Naive thymus-derived CD4-positive, alpha-beta T cell (primary cell): ENCODE measurements at regions not wholly inside any gene's neighbourhood (a gene's known extent, or its start where the extent isn't known, plus 50 kb on each side); places are given as distances from the start of the nearest gene placed in this dataset.

Experiments used
- ATAC-seq: fragments of 150-1000 bp; cut with Tn5 transposase; 2 replicates; pipeline ENCODE4 v1.10.0; 2021; ENCODE audit warnings: mild to moderate bottlenecking, moderate library complexity
- CTCF ChIA-PET: fragments of 350-600 bp; sonication (Branson Sonifier 250); formaldehyde crosslinking; loops from one replicate; lab custom pipeline; 2021; ENCODE audit warnings: antibody characterized with exemption; lab: Charles Lee
- POLR2A ChIA-PET: fragments of 350-600 bp; sonication (Branson Sonifier 250); formaldehyde crosslinking; loops from one replicate; lab custom pipeline; 2021; ENCODE audit warnings: antibody characterized with exemption, inconsistent platforms; lab: Charles Lee
- DNase-seq, 9 donors: peaks; one replicate each; pipeline versions ENCODE4 v3.0.0 to v3.0.0-alpha.2; 2020 to 2022; ENCODE audit warnings: mixed read lengths in 1 of 9
- H3K27ac ChIP-seq: one replicate; pipeline ENCODE4 v1.7.0; 2013; ENCODE audit warnings: mild to moderate bottlenecking, low read depth, low read length, moderate library complexity
- H3K27me3 ChIP-seq, 2 donors: one replicate each; pipeline ENCODE4 v1.7.0; 2013; ENCODE audit warnings: low read length in 2 of 2, mild to moderate bottlenecking in 2 of 2, moderate library complexity in 2 of 2; ENCODE audit not compliant: control insufficient read depth in 2 of 2, insufficient read depth in 2 of 2
- H3K36me3 ChIP-seq, 3 experiments: 1 replicate in 2 of 3; 2 replicates in 1 of 3; pipeline ENCODE4 v1.7.0; 2013; ENCODE audit warnings: low read length in 3 of 3, mild to moderate bottlenecking in 3 of 3, moderate library complexity in 1 of 3; ENCODE audit not compliant: insufficient read depth in 3 of 3, control insufficient read depth in 2 of 3
- H3K4me1 ChIP-seq, 2 donors: one replicate each; pipeline ENCODE4 v1.7.0; 2013; ENCODE audit warnings: low read length in 2 of 2, mild to moderate bottlenecking in 2 of 2, moderate library complexity in 1 of 2; ENCODE audit not compliant: control insufficient read depth in 2 of 2, insufficient read depth in 2 of 2
- H3K4me3 ChIP-seq: 2 replicates; pipeline ENCODE4 v1.7.0; 2013; ENCODE audit warnings: mild to moderate bottlenecking, low read length
- H3K9me3 ChIP-seq, 3 experiments: 1 replicate in 2 of 3; 2 replicates in 1 of 3; pipeline ENCODE4 v1.7.0; 2013; ENCODE audit warnings: low read length in 3 of 3; ENCODE audit not compliant: control insufficient read depth in 2 of 3
- H3K27ac Mint-ChIP-seq, 9 donors: one replicate each; pipeline ENCODE4 v1.8.0; 2020 to 2022; ENCODE audit warnings: mixed read lengths in 9 of 9, mild to moderate bottlenecking in 8 of 9, moderate library complexity in 5 of 9, inconsistent platforms in 2 of 9
- H3K27me3 Mint-ChIP-seq, 5 donors: one replicate each; pipeline ENCODE4 v1.8.0; 2021 to 2022; ENCODE audit warnings: mixed read lengths in 5 of 5, mild to moderate bottlenecking in 1 of 5
- H3K36me3 Mint-ChIP-seq, 5 donors: one replicate each; pipeline ENCODE4 v1.8.0; 2020 to 2022; ENCODE audit warnings: mixed read lengths in 5 of 5, mild to moderate bottlenecking in 3 of 5, inconsistent platforms in 1 of 5
- H3K4me1 Mint-ChIP-seq, 7 donors: one replicate each; pipeline ENCODE4 v1.8.0; 2020 to 2022; ENCODE audit warnings: mixed read lengths in 7 of 7, mild to moderate bottlenecking in 3 of 7, inconsistent platforms in 1 of 7
- H3K4me3 Mint-ChIP-seq, 10 donors: one replicate each; pipeline ENCODE4 v1.8.0; 2020 to 2022; ENCODE audit warnings: mild to moderate bottlenecking in 10 of 10, mixed read lengths in 10 of 10, moderate library complexity in 6 of 10, inconsistent platforms in 2 of 10
- H3K9me3 Mint-ChIP-seq, 11 donors: one replicate each; pipeline ENCODE4 v1.8.0; 2020 to 2022; ENCODE audit warnings: mixed read lengths in 11 of 11, mild to moderate bottlenecking in 4 of 11, inconsistent platforms in 1 of 11, moderate library complexity in 1 of 11
- intact Hi-C, 2 donors: fragments of 100-400 bp; cut with micrococcal nuclease; formaldehyde crosslinking; loops; one replicate each; pipeline ENCODE4 v1.15.1; 2023

DNA sequence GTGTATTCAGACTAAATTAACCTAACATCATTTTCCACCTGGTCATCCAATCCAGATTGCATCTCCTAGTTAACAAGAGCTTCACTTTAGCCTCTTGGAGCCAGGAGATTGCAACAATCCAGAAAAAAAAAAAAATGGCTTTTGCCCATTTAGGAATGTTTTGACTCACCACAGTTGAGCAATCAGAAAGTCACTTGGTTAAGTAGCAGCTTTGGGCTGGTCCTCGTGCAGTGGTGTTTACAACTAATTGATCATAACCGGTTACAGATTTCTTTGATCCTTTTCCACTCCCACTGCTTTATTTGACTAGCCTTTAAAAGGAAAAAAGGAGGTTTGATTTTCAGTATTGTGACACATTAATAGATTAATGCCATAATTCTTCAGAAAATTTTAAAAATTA lies 688.8 kb upstream of the CCDC54 start:
- Mint-ChIP-seq H3K4me1 (no peaks in the 10 kb centered on the region), H3K36me3 (no peaks in the 10 kb centered on the region), H3K27me3 (peaks cover 0 to 3% (median 0%) of the 10 kb centered on the region in 5 donors), H3K4me3 (no peak overlapping the region), H3K9me3 (peaks cover 0 to 4% (median 0%) of the 10 kb centered on the region in 11 donors), H3K27ac (no peak overlapping the region)
- no peaks in the 10 kb centered on the region for H3K27me3 ChIP-seq
- H3K9me3 ChIP-seq, result no peaks in the 10 kb centered on the region
- no peak overlapping the region for H3K27ac ChIP-seq
- H3K36me3 ChIP-seq, result no peaks in the 10 kb centered on the region
- DNase-seq (no peak), ATAC-seq (no peak)
- CTCF ChIA-PET, result no interaction called here
- POLR2A ChIA-PET, result no interaction called here
- intact Hi-C loops, result no loop called here
- no peak overlapping the region for H3K4me3 ChIP-seq
- H3K4me1 ChIP-seq, result no peaks in the 10 kb centered on the region

DNA sequence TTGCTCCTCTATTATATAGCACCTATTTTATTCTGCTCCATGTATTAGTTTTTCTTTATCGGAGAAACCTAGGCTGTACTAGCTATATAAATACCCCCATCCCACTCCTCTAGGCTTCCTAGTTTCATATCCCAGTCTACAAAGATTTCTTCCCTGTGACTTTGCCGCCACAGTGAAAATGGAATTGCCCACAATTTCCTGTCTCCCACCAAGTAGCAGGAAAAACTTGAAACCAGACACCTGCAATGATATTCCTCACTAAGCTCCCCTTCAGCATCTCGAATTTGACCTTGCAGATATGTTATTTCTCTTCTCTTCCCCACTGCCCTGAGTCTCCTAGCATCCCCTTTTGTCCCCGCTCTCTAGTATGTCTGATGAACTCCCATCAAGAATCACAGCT lies 685.8 kb upstream of the CCDC54 start:
- no peak for DNase-seq
- Histone ChIP-seq H3K9me3 (no peaks in the 10 kb centered on the region), H3K4me1 (no peaks in the 10 kb centered on the region), H3K27ac (no peak overlapping the region), H3K4me3 (no peak overlapping the region), H3K27me3 (no peaks in the 10 kb centered on the region), H3K36me3 (no peaks in the 10 kb centered on the region)
- ChIA-PET CTCF (no interaction called here), POLR2A (no interaction called here)
- Mint-ChIP-seq H3K4me1 (no peaks in the 10 kb centered on the region), H3K27ac (no peak overlapping the region), H3K4me3 (no peak overlapping the region), H3K9me3 (peaks cover 0 to 4% (median 0%) of the 10 kb centered on the region in 11 donors), H3K36me3 (no peaks in the 10 kb centered on the region), H3K27me3 (peaks cover 0 to 3% (median 0%) of the 10 kb centered on the region in 5 donors)
- intact Hi-C loops, result no loop called here
- no peak for ATAC-seq

DNA sequence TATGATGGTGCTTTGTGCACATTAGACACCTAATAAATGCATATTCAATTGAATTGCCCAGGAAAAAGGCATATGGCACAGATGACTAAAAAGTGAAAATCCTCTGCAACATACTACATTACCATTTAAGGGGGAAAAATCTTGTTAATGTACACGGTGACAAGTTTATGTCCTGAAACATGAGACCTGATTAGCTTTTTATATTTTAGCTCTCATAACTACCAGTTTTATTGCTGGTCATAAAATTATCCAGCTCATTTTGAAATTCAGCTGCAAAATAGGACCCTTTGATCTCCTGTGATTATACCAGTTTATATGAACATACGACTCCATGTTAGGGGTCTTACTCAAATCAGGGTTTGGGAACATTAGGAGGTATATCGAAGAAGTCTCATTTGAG lies 684.6 kb upstream of the CCDC54 start:
- Mint-ChIP-seq H3K36me3 (no peaks in the 10 kb centered on the region), H3K4me1 (no peaks in the 10 kb centered on the region), H3K4me3 (no peak overlapping the region), H3K27ac (no peak overlapping the region), H3K9me3 (peaks cover 0 to 4% (median 0%) of the 10 kb centered on the region in 11 donors), H3K27me3 (peaks cover 0 to 3% (median under 1%) of the 10 kb centered on the region in 5 donors)
- ChIA-PET POLR2A (no interaction called here), CTCF (no interaction called here)
- Histone ChIP-seq H3K27ac (no peak overlapping the region), H3K27me3 (no peaks in the 10 kb centered on the region), H3K4me3 (no peak overlapping the region), H3K9me3 (no peaks in the 10 kb centered on the region), H3K36me3 (no peaks in the 10 kb centered on the region), H3K4me1 (no peaks in the 10 kb centered on the region)
- ATAC-seq (no peak), DNase-seq (no peak)
- intact Hi-C loops, result no loop called here

DNA sequence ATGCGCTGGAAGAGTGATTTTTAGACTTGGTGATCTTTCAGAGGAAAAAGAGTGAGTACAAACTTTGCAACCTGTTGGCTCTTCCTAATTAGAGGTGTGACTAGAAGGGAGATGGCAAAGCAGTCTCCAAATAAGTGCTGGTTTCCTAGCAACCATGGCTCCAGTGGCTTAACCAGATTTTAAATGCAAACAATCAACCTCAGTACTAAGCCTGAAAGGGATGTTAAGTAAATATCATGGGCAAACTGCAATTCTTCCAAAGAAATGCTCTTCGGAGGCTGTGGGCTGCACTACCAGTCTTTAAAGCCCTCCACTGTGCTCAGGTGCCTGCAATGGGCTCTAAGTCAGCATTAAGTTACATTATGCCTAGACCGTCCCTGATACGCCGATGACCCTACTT lies 678.1 kb upstream of the CCDC54 start:
- H3K27me3 ChIP-seq, result no peaks in the 10 kb centered on the region
- ATAC-seq (no peak), DNase-seq (no peak)
- no peak overlapping the region for H3K4me3 Mint-ChIP-seq
- no peaks in the 10 kb centered on the region for H3K36me3 ChIP-seq
- H3K9me3 ChIP-seq, result no peaks in the 10 kb centered on the region
- no peak overlapping the region for H3K27ac ChIP-seq
- H3K27me3 Mint-ChIP-seq, result peaks cover 0 to 9% (median 4%) of the 10 kb centered on the region in 5 donors
- no peaks in the 10 kb centered on the region for H3K4me1 Mint-ChIP-seq
- no peak overlapping the region for H3K4me3 ChIP-seq
- peaks cover 0 to 4% (median 0%) of the 10 kb centered on the region in 11 donors for H3K9me3 Mint-ChIP-seq
- intact Hi-C loops, result no loop called here
- H3K36me3 Mint-ChIP-seq, result no peaks in the 10 kb centered on the region
- ChIA-PET POLR2A (no interaction called here), CTCF (no interaction called here)
- no peaks in the 10 kb centered on the region for H3K4me1 ChIP-seq
- H3K27ac Mint-ChIP-seq, result no peak overlapping the region

DNA sequence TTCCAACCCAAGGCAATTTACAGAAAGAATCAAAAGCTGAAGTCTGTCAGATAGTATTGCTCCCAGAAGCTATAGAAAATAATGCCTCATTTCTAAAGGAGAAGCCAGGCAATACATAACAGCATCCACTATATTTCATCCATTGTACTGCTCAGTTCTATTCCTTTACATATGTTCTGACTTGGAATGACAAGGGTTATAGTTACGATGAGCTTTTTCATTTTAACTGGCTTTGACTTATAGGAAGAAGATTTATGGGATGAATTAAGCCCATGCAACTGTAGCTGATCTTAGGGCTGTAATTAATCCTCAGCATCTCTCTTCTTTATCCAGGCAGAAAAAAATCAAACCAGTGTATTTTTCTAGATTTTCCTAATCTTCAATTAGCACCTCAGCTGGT lies 676.3 kb upstream of the CCDC54 start:
- no peak overlapping the region for H3K27ac Mint-ChIP-seq
- Histone ChIP-seq H3K4me3 (no peak overlapping the region), H3K27ac (no peak overlapping the region), H3K9me3 (no peaks in the 10 kb centered on the region), H3K27me3 (no peaks in the 10 kb centered on the region), H3K4me1 (no peaks in the 10 kb centered on the region), H3K36me3 (no peaks in the 10 kb centered on the region)
- no peaks in the 10 kb centered on the region for H3K36me3 Mint-ChIP-seq
- peaks cover 0 to 4% (median 0%) of the 10 kb centered on the region in 11 donors for H3K9me3 Mint-ChIP-seq
- no peak for ATAC-seq
- ChIA-PET CTCF (no interaction called here), POLR2A (no interaction called here)
- peaks cover 0 to 9% (median 4%) of the 10 kb centered on the region in 5 donors for H3K27me3 Mint-ChIP-seq
- no peak overlapping the region for H3K4me3 Mint-ChIP-seq
- no peak for DNase-seq
- H3K4me1 Mint-ChIP-seq, result no peaks in the 10 kb centered on the region
- intact Hi-C loops, result no loop called here

DNA sequence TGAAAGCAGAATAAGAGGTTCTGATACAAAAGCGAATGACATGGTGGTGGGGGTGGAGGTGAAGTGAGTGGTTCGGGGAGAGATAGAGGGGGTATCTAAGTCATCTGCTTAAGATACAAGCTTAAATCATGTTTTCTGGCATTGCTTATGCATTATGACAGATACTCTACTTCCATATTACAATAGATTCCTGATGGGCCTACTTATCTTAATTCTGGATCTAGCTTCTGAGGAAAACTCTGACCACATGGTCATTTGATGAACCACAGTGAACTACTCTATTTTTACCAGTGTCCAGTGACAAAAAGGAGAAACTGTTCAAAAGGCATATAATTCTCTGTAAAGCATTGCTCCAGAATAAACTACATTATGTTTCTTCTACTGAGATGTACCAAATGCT lies 673.7 kb upstream of the CCDC54 start:
- H3K27me3 Mint-ChIP-seq, result peaks cover 0 to 4% (median 0%) of the 10 kb centered on the region in 5 donors
- no peak for DNase-seq
- H3K36me3 Mint-ChIP-seq, result no peaks in the 10 kb centered on the region

DNA sequence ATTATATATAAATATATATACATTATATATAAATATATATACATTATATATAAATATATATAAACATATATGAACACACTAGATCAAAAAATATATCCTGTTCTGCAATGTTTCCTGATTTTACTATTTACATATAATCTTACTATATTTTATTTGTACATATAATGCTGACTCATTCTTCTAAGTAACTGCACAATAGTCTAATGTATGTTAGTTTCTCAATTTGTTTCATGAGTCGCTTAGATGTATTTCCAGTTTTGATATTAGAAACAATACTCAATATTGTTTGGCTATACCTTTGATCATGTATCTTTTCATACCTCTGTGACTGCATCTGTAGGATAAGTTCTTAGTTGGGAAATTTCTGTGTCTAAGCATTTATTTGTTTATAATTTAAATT lies 669.9 kb upstream of the CCDC54 start:
- intact Hi-C loops, result no loop called here
- H3K4me3 ChIP-seq, result no peak overlapping the region
- Mint-ChIP-seq H3K27me3 (peaks cover 0 to 8% (median 0%) of the 10 kb centered on the region in 5 donors), H3K4me1 (no peaks in the 10 kb centered on the region), H3K27ac (no peak overlapping the region), H3K4me3 (no peak overlapping the region), H3K36me3 (no peaks in the 10 kb centered on the region), H3K9me3 (peaks cover 0 to 2% (median 0%) of the 10 kb centered on the region in 11 donors)
- H3K9me3 ChIP-seq, result no peaks in the 10 kb centered on the region
- no peaks in the 10 kb centered on the region for H3K27me3 ChIP-seq
- no peaks in the 10 kb centered on the region for H3K4me1 ChIP-seq
- DNase-seq (no peak), ATAC-seq (no peak)
- no peaks in the 10 kb centered on the region for H3K36me3 ChIP-seq
- H3K27ac ChIP-seq, result no peak overlapping the region
- POLR2A ChIA-PET, result no interaction called here
- CTCF ChIA-PET, result no interaction called here

More for the DNA sequence above, 673.7 kb upstream of the CCDC54 start:
- H3K27ac ChIP-seq, result no peak overlapping the region
- H3K27ac Mint-ChIP-seq, result no peak overlapping the region
- H3K9me3 Mint-ChIP-seq, result peaks cover 0 to 4% (median 0%) of the 10 kb centered on the region in 11 donors
- POLR2A ChIA-PET, result no interaction called here
- no peak overlapping the region for H3K4me3 ChIP-seq
- no peaks in the 10 kb centered on the region for H3K27me3 ChIP-seq
- no peaks in the 10 kb centered on the region for H3K9me3 ChIP-seq
- intact Hi-C loops, result no loop called here
- no peak for ATAC-seq
- CTCF ChIA-PET, result no interaction called here
- no peaks in the 10 kb centered on the region for H3K36me3 ChIP-seq
- no peaks in the 10 kb centered on the region for H3K4me1 Mint-ChIP-seq
- H3K4me3 Mint-ChIP-seq, result no peak overlapping the region
- H3K4me1 ChIP-seq, result no peaks in the 10 kb centered on the region
